Fibroblast of upper back skin (primary cell): ENCODE measurements at regions not wholly inside any gene's neighbourhood (a gene's known extent, or its start where the extent isn't known, plus 50 kb on each side); places are given as distances from the start of the nearest gene placed in this dataset.

Experiments used
- DNase-seq: peaks from one replicate; pipeline ENCODE4 v3.0.0-alpha.2; 2013

GRCh38 chr16:50469121-50469743, 79.0 kb upstream of the NKD1 start:
- DNase-seq: no peak

GRCh38 chr16:50468749-50469078, 79.5 kb upstream of the NKD1 start:
- DNase-seq: no peak

DNA sequence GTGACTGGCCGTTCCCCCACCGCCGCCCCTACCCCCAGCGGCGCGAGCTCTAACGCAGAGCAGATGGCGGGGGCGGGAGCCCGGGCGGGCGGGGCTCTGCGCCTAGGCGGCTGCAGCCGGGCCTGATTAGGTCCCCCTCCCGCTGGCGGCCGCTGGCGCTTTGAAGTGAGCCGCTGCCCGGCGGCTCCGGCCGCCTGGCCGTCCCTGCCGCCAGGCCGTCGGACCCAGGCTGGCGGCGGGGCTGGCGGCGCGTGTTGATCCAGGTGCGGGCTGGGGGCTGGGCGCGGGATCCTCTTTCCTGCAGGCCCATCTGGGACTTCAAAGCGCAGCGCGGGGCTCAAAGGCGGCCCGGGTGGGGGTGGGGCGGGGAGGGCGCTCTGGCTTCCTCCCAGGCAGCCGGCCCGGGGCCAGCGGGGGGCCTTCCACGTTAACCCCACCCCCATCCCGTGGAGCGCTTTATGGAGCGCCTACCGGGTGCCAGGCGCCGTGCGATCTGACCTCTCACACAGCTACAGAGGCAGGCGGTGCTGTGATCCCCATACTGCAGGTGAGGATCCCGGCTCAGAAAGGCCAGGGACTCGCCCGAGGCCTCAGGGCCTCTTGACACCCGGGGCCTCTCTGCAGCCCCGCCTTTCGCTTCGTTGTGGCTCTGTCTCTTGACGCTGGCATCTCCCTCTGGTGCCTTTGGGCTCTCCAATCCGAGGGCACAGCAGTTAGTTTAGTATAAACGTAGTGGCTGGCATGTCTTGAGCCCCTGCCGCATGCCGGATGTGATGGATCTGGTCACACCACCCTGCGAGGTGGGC, 80.0 kb upstream of the NKD1 start:
- peak; percentile 32 for DNase-seq

GRCh38 chr16:50467559-50467942, 80.6 kb upstream of the NKD1 start:
- DNase-seq: no peak

DNA sequence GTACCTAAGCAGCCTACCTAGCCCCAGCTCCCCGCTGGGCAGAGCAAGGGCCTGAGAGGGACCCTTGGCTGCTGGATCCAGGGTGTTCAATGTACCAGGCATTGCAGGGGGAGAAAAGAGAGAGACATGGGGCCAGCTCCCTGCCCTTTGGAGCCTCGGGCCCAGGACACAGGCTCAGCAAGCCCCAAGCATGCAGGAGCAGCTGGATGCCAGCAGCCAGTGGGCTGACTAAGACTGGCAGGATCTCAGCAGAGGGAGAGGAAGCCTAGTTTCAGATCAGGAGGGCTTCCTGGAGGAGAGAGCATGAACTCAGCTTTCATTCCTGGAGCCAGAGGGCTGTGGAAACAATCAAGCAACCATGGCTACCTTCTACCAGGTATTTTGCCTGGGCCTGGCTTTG, 82.0 kb upstream of the NKD1 start:
- DNase-seq: no peak

DNA sequence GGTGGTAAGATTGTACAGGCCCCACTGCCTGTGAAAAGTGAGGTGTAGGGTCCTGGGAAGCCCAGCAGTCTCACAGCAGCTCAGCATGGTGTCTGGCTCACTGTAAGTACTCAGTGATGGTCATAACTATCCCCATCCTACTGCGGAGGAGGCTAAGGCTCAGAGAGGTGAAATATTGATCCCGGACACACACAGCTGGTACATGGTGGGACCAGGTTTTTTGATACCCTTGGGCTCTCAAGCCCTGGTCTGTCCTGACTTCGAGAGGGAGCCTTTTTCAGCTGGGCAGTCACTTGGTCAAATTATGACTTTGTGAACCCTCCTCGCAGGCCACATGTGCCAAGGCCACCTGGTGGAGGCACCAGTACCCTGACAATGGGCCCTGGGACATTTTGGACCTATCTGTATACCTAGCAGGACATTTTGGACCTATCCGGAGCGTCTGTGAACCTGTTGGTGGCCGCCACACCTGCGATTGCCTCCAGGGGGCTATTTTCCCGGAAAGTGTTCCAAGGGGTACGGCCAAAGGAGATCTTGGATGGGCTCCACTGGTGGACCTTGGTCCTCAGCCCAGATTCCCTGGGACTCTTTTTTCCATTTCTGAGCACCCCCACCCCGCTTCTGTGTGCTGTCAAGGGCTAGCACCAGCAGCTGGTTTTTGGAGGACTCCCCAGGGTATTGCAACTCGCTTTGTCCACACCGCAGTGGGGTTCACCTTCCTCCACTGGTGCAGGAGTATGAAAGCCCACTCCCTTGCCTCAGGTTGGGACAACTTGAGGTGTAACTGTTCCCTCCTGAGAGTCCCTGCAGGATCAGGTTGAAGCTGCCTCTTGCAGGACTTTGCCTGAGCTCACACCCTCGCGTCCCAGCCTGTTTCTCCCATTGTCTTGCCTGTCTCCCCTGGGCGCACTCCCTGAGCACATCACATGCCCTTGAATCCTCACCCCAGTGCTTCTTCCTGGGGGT, 83.6 kb upstream of the NKD1 start:
- no peak for DNase-seq

DNA sequence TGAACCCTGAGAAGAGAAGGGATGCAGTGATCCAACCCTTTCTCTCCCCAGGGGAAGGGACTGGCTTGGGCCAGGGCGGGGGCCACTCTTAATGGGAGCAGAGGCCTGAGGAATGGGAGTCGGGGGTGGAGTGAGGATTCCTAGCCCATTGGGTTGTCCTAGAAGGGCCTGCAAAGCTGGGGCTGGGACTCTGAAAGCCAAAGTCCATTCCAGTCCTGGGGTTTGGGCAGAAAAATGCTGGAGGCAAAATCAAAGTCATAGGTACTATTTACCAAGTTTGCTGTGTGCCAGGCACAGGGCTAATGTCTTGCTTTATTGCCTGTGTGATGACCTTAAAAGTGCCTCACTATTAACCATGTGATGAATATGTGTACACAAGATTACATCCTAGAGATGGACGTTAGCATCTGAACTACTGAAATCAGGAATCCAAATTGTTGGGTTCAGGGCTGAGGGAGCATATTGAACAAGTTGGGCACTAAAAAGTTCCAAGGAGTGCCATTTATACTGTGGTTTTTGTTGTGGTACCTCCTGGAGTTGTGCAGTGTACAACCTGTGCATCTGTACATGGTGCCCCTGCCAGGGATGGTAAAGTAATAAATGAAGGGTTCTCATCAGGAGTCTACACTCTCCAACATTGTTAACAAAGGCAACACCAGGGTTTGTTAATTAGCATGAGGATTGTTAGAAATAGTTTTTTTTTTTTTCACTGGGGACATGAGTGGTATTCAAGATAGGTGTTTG, 84.4 kb upstream of the NKD1 start:
- DNase-seq: no peak

DNA sequence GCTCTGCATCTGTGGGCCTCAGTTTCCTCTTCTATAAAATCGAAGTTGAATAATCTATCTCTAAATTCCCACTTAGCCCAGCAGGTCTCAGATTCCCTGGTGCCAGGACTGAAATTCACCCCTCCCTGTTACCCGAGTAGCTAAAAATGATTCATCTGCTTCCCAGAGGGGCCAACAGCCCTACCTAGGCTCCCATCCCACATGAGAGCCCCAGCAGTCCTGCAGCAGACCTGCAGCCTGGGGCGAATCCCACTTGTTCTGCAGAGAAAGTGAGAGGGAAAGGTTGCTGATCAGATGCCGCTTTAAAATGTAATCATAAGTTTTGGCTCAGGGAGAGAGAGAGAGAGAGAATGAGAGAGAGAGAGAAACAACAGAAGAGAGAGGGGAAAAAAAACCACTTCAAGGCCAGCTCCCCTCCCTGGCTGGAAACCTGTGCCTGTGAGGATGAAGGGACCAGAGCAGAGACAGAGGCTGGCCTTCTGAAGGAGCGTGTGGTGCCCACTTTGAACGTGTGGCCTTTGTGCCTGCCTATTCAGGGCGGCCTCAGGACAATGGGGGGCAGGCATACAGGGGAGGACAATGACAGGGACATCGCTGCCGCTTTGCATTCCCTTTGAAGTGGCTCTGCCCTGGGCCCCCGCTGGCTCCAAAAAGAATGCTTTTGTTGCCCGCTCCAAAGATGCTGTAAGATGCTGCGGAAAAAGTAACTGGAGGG, 85.2 kb upstream of the NKD1 start:
- no peak for DNase-seq

- DNase-seq: no peak
Measured at GRCh38 chr16:50461400-50461760, 86.8 kb upstream of the NKD1 start.

- DNase-seq: no peak
Measured at GRCh38 chr16:50460538-50461399, 87.4 kb upstream of the NKD1 start.

DNA sequence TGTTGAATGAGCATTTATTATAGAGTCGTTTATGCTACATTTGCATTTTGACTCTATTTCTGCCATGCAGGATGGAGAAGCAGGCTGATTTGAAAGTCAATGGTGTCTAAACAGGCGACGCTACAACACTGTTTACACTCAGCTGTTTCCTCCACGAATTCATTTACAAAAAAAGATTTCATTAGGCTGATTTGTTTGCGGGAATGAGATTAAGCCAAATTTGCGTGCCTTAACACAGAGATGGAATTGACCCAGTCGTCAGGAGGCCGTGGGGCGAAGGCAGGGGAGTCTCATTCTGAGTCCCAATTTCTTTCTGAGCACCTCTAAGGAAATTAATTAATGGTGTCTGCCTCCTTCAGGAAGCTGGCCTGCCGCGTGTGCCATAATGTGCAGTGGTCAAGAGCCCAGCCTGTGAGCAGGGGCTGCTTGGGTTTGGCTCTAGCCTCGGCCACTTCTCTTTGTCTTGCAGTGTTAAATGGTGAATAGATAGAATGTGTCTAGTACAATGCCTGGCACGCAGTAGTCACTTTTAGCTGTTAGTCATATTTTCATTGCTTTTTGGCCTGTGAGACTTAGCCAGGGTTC, 88.6 kb upstream of the NKD1 start:
- DNase-seq: no peak

GRCh38 chr16:50458667-50459495, 89.3 kb upstream of the NKD1 start:
- no peak for DNase-seq

GRCh38 chr16:50457979-50458491, 89.2 kb upstream of the BRD7 start:
- no peak for DNase-seq

- no peak for DNase-seq
Measured at GRCh38 chr16:50457423-50457822, 88.6 kb upstream of the BRD7 start.

GRCh38 chr16:50455288-50455845, 86.6 kb upstream of the BRD7 start:
- DNase-seq: no peak

GRCh38 chr16:50453446-50453845, 84.7 kb upstream of the BRD7 start:
- no peak for DNase-seq

- no peak for DNase-seq
Measured at GRCh38 chr16:50451951-50452508, 83.2 kb upstream of the BRD7 start.

DNA sequence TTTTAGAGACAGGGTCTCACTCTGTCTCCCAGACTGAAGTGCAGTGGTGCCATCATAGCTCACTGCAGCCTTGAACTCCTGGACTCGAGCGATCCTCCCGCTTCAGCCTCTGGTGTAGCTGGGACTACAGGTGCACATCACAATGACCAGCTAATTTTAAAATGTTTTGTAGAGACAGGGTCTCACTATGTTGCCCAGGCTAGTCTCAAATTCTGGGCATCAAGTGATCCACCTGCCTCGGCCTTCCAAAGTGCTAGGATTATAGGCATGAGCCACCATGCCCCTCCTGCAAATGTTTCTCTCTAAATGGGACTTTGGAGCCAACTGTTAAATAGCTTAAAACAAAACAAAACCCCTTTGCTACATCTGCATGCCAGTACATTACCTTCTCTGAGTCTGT, 82.2 kb upstream of the BRD7 start:
- no peak for DNase-seq

DNA sequence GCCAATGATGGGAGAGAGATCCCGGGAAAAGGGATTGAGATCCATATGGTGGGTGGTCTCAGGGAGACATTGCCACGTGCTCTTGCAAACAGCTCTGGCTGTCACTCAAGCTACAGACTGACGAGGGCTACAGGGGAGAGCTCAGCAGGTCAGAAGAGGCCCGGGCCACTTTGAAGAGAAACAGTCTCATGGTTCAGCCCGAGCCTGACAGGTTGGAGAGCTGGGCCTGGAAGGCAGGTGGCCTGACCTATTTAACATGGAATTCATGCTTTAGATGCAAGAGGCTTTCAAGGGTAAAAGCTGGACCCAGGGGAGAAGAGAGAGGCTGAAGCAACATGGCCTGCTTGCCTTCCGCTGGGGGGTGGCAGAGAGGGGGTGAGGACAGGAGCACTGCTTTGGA, 81.0 kb upstream of the BRD7 start:
- no peak for DNase-seq
